ENCODE measurements at regions not wholly inside any gene's neighbourhood (a gene's known extent, or its start where the extent isn't known, plus 50 kb on each side); places are given as distances from the start of the nearest gene placed in this dataset.

GRCh38 chr2:120424274-120424796 lies 78.4 kb downstream of the INHBB start:
- no peak for DNase-seq (ENCODE audit: low read depth in 3 of 3, low spot score in 2 of 3)

DNA sequence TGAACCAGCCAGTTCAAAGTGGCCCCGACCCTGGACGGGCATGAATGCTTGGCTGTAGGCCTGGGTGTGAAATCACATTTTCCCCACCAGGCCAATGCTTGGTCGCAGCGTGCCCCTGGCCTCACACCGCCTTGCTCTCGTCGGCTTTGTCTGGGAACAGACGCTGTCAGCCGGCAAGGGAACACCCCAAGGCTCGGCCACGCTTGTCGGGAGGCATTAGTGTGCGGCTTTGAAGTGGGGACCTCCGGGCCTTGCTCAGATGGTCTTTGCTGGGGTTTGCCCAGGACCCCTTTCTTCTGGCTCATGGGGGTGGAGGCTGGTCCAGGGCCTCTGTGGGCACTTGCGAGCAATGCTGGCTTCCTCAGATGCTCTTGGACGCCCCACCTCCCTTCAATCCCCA lies 79.1 kb downstream of the INHBB start:
- no peak for DNase-seq (ENCODE audit: low read depth in 3 of 3, low spot score in 2 of 3)

GRCh38 chr2:120428748-120429147 lies 82.8 kb downstream of the INHBB start:
- no peak for DNase-seq (ENCODE audit: low read depth in 3 of 3, low spot score in 2 of 3)

- no peak for DNase-seq (ENCODE audit: low read depth in 3 of 3, low spot score in 2 of 3)
Observed at GRCh38 chr2:120429586-120430500, 83.9 kb downstream of the INHBB start.

- no peak for DNase-seq (ENCODE audit: low read depth in 3 of 3, low spot score in 2 of 3)
Observed at GRCh38 chr2:120430501-120430830, 84.5 kb downstream of the INHBB start.

- DNase-seq (ENCODE audit: low read depth in 3 of 3, low spot score in 2 of 3): no peak
Observed at GRCh38 chr2:120430957-120431356, 85.0 kb downstream of the INHBB start.

- DNase-seq (ENCODE audit: low read depth in 3 of 3, low spot score in 2 of 3): no peak
Observed at GRCh38 chr2:120431386-120432292, 85.7 kb downstream of the INHBB start.

DNA sequence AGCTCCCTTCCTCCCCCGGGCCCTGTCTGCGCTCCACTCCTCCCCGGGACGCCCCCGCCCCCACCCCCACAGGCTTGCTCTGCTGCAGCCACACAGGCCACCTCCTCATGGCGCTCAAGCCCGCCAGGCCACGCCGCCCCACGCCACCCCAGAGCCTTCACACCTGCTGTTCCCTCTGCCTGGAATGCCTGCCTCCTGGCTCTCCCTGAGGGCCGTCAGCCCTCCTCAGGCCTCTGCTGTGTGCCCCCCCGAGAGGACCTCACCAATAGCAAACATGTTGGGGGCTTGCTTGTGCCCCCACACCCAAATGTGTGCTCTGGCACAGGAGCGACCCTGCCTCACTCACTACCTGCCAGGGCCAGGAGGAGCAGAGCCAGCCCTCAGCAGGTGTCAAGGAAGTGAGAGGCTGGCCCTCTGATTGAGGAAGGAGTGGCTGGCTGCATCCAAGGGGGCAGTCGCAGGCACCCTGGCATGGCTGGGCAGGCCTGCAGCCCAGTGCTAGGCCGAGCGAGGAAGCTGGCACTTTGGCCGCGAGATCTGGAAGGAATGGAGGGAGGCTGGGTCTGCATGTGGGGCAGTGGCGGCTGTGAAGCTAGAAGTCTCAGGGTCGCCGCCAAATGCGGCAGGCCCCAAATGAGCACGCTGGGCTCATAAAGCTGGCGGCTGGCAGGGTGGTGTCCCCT lies 86.5 kb downstream of the INHBB start:
- DNase-seq (ENCODE audit: low read depth in 3 of 3, low spot score in 2 of 3): no peak

GRCh38 chr2:120432976-120433815 lies 87.3 kb downstream of the INHBB start:
- no peak for DNase-seq (ENCODE audit: low read depth in 3 of 3, low spot score in 2 of 3)

GRCh38 chr2:120433816-120434290 lies 87.9 kb downstream of the INHBB start:
- DNase-seq (ENCODE audit: low read depth in 3 of 3, low spot score in 2 of 3): no peak

DNA sequence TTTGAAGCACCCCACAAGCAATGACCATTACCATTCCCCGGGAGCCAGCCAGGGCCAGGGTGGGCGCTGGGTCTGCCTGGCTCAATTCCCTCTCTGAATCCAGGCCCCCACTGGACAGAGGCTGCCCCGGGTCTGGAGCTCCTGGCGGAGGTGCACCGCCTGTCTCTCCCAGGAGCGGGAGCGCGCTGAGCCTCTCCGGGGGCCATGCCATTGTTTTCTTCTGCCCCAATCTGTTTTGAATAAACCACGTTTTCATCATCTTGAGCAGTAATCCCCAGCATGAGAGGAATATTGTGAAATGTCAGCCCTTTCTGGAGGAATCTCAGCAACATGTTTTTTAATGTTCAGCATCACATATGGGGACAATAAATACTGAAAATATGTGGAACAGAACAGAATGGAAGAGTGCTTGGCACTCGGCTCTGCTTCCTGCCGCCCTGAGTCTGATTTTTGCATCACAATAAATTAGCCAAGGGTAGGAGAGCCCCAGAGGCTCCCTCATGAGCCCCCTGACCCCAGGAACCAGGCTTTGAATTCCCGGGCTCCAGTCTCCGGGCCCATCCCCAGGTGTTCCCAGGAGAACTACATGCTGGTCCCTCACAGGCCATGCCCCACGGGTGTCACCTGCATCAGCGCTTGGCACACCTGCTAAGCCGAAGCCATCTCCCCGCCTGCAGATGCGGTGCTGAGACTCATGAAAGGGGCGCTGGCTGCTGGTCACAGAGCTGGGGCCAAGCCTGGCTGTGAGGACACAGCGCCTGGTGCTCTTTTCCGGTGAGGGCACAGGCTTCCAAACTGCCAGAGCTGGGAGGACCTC lies 88.8 kb downstream of the INHBB start:
- DNase-seq (ENCODE audit: low read depth in 3 of 3, low spot score in 2 of 3): no peak

DNA sequence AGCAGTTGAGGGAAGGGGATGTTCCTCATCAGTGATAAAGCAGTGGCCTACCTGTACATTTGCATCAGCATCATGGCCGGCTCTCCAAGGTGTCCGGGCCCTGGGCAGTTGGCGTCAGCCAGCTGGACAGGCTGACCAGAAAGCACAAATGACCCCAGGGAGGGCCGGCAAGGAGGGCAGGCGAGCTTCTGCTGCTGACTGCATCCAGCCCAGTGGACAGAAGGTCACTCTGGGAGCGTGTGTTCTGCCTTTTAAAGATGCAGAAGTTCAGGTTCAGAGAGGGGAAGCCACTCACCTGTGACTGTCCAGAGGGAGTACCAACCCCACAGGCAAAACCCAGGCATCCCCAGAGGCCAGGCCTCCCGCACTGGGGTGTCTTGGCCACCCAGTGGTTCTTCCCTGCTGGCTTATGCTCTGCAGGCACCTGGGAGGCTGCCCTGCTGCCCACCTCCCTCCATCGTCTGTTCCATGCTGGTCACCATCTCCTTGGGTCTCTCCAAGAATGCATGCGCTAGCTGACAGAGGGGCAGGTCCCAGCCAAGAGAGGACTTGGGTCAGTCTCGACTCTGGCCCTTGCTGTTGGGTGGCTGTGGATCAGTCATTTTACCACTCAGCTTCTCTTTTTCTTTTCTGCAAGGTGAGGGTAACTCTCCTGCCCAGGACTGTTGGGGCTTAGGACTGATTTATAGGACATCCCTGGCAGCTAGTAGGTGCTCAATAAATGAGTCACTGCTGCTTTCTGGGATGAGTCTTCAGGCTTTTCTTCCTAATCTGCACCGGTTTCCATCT lies 89.9 kb downstream of the INHBB start:
- no peak for DNase-seq (ENCODE audit: low read depth in 3 of 3, low spot score in 2 of 3)

DNA sequence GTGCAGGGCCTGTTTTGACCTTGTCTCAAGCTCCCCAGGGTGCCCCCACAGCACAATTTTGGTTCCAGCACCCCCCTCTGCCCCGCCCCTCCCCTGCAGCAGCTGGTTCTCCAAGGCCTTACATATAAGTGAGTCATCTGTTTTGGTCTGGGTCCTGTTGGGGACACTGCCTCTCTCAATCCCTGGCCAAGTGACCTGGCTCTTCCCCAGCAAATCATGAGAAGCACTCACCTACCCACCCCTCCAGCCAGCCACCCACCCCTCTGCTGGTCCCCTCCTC lies 90.5 kb downstream of the INHBB start:
- no peak for DNase-seq (ENCODE audit: low read depth in 3 of 3, low spot score in 2 of 3)

GRCh38 chr2:120436885-120437603 lies 91.1 kb downstream of the INHBB start:
- no peak for DNase-seq (ENCODE audit: low read depth in 3 of 3, low spot score in 2 of 3)

GRCh38 chr2:120437604-120438000 lies 91.7 kb downstream of the INHBB start:
- DNase-seq (ENCODE audit: low read depth in 3 of 3, low spot score in 2 of 3): no peak

DNA sequence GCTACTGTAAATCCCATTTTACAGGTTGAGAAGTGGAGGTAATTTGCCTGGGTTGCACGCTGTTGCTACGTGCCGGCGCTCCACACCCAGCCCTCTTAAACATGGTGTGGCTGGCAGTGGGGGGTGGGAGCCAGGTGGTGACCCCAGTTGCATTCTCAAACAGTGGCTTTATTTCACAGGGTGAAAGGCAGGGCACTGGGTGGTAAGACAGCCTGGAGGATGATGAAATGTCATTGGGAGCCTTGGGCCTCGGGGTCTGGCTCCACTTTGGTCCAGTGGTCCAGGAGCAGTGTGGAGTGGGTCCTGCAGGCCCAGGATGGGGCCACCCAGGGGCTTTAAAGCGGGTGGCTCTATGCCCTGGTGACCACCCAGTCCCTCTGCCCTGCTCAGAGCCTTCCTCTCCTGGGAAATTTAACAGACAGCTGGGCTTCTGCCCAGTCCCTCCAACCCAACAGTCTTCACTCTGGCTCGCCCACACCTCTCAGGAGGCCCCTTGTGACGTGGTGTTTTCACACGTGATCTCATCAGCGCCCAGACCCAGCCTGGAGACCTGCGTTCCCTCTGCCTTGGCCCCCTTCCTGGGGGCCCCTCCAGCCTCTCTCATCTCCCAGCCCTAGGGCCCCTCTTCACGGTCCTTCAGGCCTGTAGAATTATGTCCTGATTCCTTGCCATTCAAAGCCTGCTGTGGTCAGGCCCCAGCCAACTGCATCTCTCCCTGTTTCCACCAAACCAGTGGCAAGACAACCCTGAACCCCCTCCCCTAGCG lies 92.5 kb downstream of the INHBB start:
- DNase-seq (ENCODE audit: low read depth in 3 of 3, low spot score in 2 of 3): no peak

- no peak for DNase-seq (ENCODE audit: low read depth in 3 of 3, low spot score in 2 of 3)
Observed at GRCh38 chr2:120439067-120439368, 93.1 kb downstream of the INHBB start.

All from right renal cortex interstitium (tissue), 3 donors.